Muscle of leg (tissue), 3 donors: ENCODE measurements at regions not wholly inside any gene's neighbourhood (a gene's known extent, or its start where the extent isn't known, plus 50 kb on each side); places are given as distances from the start of the nearest gene placed in this dataset.

Experiments used
- DNase-seq: peaks from one replicate; pipeline ENCODE4 v3.0.0; 2013
- H3K27ac ChIP-seq: one replicate; pipeline ENCODE4 v1.5.1; 2013; ENCODE audit warnings: mild to moderate bottlenecking, low read length, control low read depth
- H3K27me3 ChIP-seq: one replicate; pipeline ENCODE4 v1.6.1; 2013; ENCODE audit warnings: low read length; ENCODE audit not compliant: control insufficient read depth, insufficient read depth
- H3K36me3 ChIP-seq: one replicate; pipeline ENCODE4 v1.6.1; 2013; ENCODE audit warnings: low read length; ENCODE audit not compliant: control insufficient read depth, insufficient read depth
- H3K4me1 ChIP-seq: one replicate; pipeline ENCODE4 v1.6.1; 2013; ENCODE audit warnings: low read length; ENCODE audit not compliant: control insufficient read depth, insufficient read depth
- H3K4me3 ChIP-seq: one replicate; pipeline ENCODE4 v1.5.1; 2013; ENCODE audit warnings: low read length, control low read depth
- H3K9me3 ChIP-seq: replicated peaks from 2 replicates; pipeline ENCODE4 v1.6.1; 2013; ENCODE audit warnings: low read depth, low read length; ENCODE audit not compliant: control insufficient read depth
- WGBS: methylation state at CpG from one replicate; pipeline ENCODE4 v1.1.5; 2013; ENCODE audit warnings: missing lambda C conversion rate; ENCODE audit not compliant: insufficient coverage; 5-methylcytosine and 5-hydroxymethylcytosine counted together

- no peak overlapping the region for H3K27ac ChIP-seq
- H3K27me3 ChIP-seq, result no peaks in the 10 kb centered on the region
- DNase-seq, result no peak
- H3K4me3 ChIP-seq, result no peak overlapping the region
- H3K36me3 ChIP-seq, result no peaks in the 10 kb centered on the region
- no peaks in the 10 kb centered on the region for H3K9me3 ChIP-seq
- H3K4me1 ChIP-seq, result no peaks in the 10 kb centered on the region
Measured at GRCh38 chr10:81116990-81117389, 579.3 kb downstream of the SH2D4B start.

GRCh38 chr10:81127931-81128330 lies 590.2 kb downstream of the SH2D4B start:
- no peaks in the 10 kb centered on the region for H3K4me1 ChIP-seq
- H3K36me3 ChIP-seq, result no peaks in the 10 kb centered on the region
- H3K27ac ChIP-seq, result no peak overlapping the region
- no peak for DNase-seq
- no peaks in the 10 kb centered on the region for H3K9me3 ChIP-seq
- H3K27me3 ChIP-seq, result no peaks in the 10 kb centered on the region
- WGBS, result no CpG with 5 or more reads among the region's 3 CpGs
- H3K4me3 ChIP-seq, result no peak overlapping the region

GRCh38 chr10:81130014-81130413 lies 592.3 kb downstream of the SH2D4B start:
- H3K27me3 ChIP-seq, result no peaks in the 10 kb centered on the region
- H3K36me3 ChIP-seq, result no peaks in the 10 kb centered on the region
- H3K4me1 ChIP-seq, result no peaks in the 10 kb centered on the region
- no peaks in the 10 kb centered on the region for H3K9me3 ChIP-seq
- H3K4me3 ChIP-seq, result no peak overlapping the region
- H3K27ac ChIP-seq, result no peak overlapping the region
- DNase-seq, result no peak
- no CpG with 5 or more reads among the region's 2 CpGs for WGBS

- H3K27ac ChIP-seq, result no peak overlapping the region
- H3K4me1 ChIP-seq, result no peaks in the 10 kb centered on the region
- no peaks in the 10 kb centered on the region for H3K36me3 ChIP-seq
- WGBS, result no CpG with 5 or more reads among the region's 3 CpGs
- H3K4me3 ChIP-seq, result no peak overlapping the region
- no peaks in the 10 kb centered on the region for H3K27me3 ChIP-seq
- H3K9me3 ChIP-seq, result no peaks in the 10 kb centered on the region
- no peak for DNase-seq
Measured at GRCh38 chr10:81135851-81136250, 598.1 kb downstream of the SH2D4B start.

- H3K36me3 ChIP-seq, result no peaks in the 10 kb centered on the region
- no peak for DNase-seq
- no peak overlapping the region for H3K4me3 ChIP-seq
- no peaks in the 10 kb centered on the region for H3K27me3 ChIP-seq
- H3K4me1 ChIP-seq, result no peaks in the 10 kb centered on the region
- WGBS, result no CpG with 5 or more reads among the region's 2 CpGs
- H3K27ac ChIP-seq, result no peak overlapping the region
- H3K9me3 ChIP-seq, result no peaks in the 10 kb centered on the region
Measured at GRCh38 chr10:81136261-81136660, 598.6 kb downstream of the SH2D4B start.

GRCh38 chr10:81145975-81146374 lies 608.3 kb downstream of the SH2D4B start:
- H3K27ac ChIP-seq, result no peak overlapping the region
- 74% methylated on average over 8 of the region's 8 CpGs for WGBS
- no peaks in the 10 kb centered on the region for H3K4me1 ChIP-seq
- no peak overlapping the region for H3K4me3 ChIP-seq
- DNase-seq, result peak; percentile 11
- H3K9me3 ChIP-seq, result no peaks in the 10 kb centered on the region
- no peaks in the 10 kb centered on the region for H3K27me3 ChIP-seq
- no peaks in the 10 kb centered on the region for H3K36me3 ChIP-seq

- Histone ChIP-seq H3K4me3 (no peak overlapping the region), H3K27ac (no peak overlapping the region), H3K9me3 (no peaks in the 10 kb centered on the region), H3K27me3 (no peaks in the 10 kb centered on the region), H3K4me1 (no peaks in the 10 kb centered on the region), H3K36me3 (no peaks in the 10 kb centered on the region)
- 100% methylated on average over 2 of the region's 3 CpGs for WGBS
- no peak for DNase-seq
Measured at GRCh38 chr10:81146436-81146835, 608.7 kb downstream of the SH2D4B start.

GRCh38 chr10:81152656-81153055 lies 615.0 kb downstream of the SH2D4B start:
- H3K36me3 ChIP-seq, result no peaks in the 10 kb centered on the region
- no peak for DNase-seq
- H3K4me1 ChIP-seq, result no peaks in the 10 kb centered on the region
- H3K27ac ChIP-seq, result no peak overlapping the region
- no peak overlapping the region for H3K4me3 ChIP-seq
- no peaks in the 10 kb centered on the region for H3K27me3 ChIP-seq
- no peaks in the 10 kb centered on the region for H3K9me3 ChIP-seq

- H3K4me1 ChIP-seq, result no peaks in the 10 kb centered on the region
- no peaks in the 10 kb centered on the region for H3K9me3 ChIP-seq
- H3K36me3 ChIP-seq, result no peaks in the 10 kb centered on the region
- no peak overlapping the region for H3K4me3 ChIP-seq
- no peak overlapping the region for H3K27ac ChIP-seq
- H3K27me3 ChIP-seq, result no peaks in the 10 kb centered on the region
- DNase-seq, result no peak
Measured at GRCh38 chr10:81157681-81158080, 620.0 kb downstream of the SH2D4B start.

GRCh38 chr10:81177651-81178244 lies 640.0 kb downstream of the SH2D4B start:
- H3K4me1 ChIP-seq, result no peaks in the 10 kb centered on the region
- no peak overlapping the region for H3K27ac ChIP-seq
- H3K36me3 ChIP-seq, result no peaks in the 10 kb centered on the region
- DNase-seq, result no peak
- no peaks in the 10 kb centered on the region for H3K27me3 ChIP-seq
- H3K9me3 ChIP-seq, result no peaks in the 10 kb centered on the region
- WGBS, result 100% methylated on average over 1 of the region's 6 CpGs
- no peak overlapping the region for H3K4me3 ChIP-seq

GRCh38 chr10:81179324-81179723 lies 641.6 kb downstream of the SH2D4B start:
- WGBS, result no CpG with 5 or more reads among the region's 3 CpGs
- Histone ChIP-seq H3K4me1 (no peaks in the 10 kb centered on the region), H3K27ac (no peak overlapping the region), H3K36me3 (no peaks in the 10 kb centered on the region), H3K4me3 (no peak overlapping the region), H3K27me3 (no peaks in the 10 kb centered on the region), H3K9me3 (no peaks in the 10 kb centered on the region)
- DNase-seq, result no peak
